ENCODE measurements at regions not wholly inside any gene's neighbourhood (a gene's known extent, or its start where the extent isn't known, plus 50 kb on each side); places are given as distances from the start of the nearest gene placed in this dataset.

GRCh38 chr16:79664407-79664806, 63.9 kb upstream of the MAF start:
- peak; percentile 14 for DNase-seq

- DNase-seq = no peak
Observed at GRCh38 chr16:79662669-79663313, 62.3 kb upstream of the MAF start.

DNA sequence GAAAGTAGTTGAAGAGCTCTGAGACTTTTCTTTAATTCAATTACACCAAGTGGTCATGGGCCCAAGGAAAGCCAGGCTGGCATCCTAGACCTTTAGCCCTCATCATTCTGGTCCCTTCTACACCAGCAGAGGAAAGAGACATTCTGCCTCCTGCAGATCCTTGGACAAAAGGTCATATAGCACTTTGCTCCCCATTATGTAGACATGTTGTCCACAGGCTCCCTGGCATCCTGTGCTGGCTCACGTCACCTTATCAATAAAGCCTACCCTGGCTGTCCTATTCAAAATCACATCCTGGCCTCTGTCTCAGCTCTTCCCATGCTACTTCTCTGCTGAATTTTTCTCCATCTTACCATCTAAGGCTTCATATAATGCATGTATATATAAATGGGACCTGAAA, 61.6 kb upstream of the MAF start:
- no peak for DNase-seq

DNA sequence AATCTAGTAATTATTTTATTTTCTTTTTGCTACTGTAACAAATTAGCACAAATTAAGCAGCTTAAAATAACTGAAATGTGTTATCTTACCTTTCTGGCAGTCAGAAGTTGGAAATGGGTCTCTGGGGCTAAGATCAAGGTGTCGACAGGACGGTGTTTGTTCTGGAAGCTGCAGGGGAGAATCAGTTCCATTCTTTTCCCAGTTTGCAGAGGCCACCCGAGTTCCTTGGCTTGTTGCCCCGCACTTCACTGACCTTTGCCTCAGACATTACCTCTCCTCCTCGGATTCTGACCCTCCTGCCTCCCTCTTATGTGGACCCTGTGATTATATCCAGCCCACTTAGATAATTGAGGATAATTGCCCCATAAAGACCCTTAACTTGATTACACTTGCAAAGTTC, 61.0 kb upstream of the MAF start:
- no peak for DNase-seq

DNA sequence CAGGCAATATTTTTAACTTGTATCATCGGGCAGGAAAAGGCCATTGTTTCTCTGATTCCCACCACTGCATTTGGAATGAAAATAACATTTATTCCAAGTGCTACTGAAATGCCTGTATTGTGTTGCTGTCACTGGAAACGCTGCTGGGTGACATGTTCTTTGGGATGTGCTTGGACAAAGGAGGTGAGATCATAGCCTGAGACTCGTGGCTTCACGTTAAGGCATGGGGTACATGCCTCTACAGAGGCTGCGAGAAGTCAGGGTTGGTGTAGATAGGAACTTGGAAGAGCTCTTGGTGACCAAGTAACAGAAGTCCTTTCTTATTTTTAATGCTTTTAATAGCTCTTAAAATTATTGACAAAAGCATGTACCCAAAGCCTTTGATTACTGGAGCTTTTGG, 58.8 kb upstream of the MAF start:
- DNase-seq = no peak

DNA sequence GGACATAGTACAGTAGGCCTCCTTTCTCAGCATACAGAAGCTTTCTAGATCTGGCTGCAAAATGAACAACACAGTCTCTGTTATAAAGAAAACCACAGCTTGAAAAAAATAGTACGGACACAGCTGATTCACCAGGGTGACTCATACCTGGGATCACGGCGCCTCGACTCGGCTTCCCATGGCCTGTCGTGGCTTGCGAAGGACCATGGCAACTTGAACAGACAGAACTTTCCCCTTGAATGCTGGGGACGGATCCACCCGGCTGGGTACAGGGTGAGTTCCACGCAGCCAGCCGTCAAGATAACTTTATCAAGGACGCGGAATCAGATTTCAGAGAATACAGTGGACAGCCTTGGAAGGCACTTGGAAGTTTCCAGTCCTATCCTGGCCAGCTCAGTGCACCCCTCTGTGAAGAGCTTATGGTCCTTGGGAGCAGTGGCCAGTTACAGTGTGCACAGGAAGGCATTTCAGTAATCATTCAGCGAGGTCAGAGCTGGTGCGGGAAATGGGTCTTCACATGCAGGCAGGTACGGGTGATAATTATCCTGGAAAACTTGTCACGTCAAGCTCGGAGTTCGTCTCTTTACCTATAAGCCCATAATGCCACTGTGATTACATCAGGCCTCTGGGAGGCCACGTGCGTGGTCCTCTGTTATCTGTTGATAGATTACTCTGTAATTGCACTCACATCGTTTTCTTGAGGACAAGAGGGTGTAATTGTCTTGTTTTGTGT, 57.9 kb upstream of the MAF start:
- DNase-seq = no peak

GRCh38 chr16:79656553-79657115, 56.1 kb upstream of the MAF start:
- peak; percentile 74 for DNase-seq

- DNase-seq = peak; percentile 73
Observed at GRCh38 chr16:79653373-79653891, 52.9 kb upstream of the MAF start.

- DNase-seq = no peak
Observed at GRCh38 chr16:79651363-79651762, 50.8 kb upstream of the MAF start.

All from NCI-H1092 (cell line).